SK-N-SH treated with all-trans-retinoic acid at 6 μM for 48 hours (cell line): ENCODE measurements at regions not wholly inside any gene's neighbourhood (a gene's known extent, or its start where the extent isn't known, plus 50 kb on each side); places are given as distances from the start of the nearest gene placed in this dataset.
"Not testable (repeated sequence)": the region's sequence is repeated elsewhere in the genome, so short reads cannot be mapped to it uniquely, and the experiment has no call there.

ENCODE experiments used
- ARNTL ChIP-seq: fragments of 450-650 bp; formaldehyde crosslinking; IDR thresholded peaks from 2 replicates; pipeline ENCODE4 v1.5.0; 2020; ENCODE audit warnings: low read depth, mild to moderate bottlenecking, moderate library complexity, borderline replicate concordance
- BACH2 ChIP-seq: fragments of 250-450 bp; sonication (Bioruptor Pico); IDR thresholded peaks from 2 replicates; pipeline ENCODE4 v1.9.0; 2021; ENCODE audit warnings: mild to moderate bottlenecking, borderline replicate concordance
- OSR1 ChIP-seq: fragments of 250-450 bp; sonication (Bioruptor Pico); IDR thresholded peaks from 2 replicates; pipeline ENCODE4 v1.8.0; 2022; ENCODE audit warnings: moderate library complexity, mild to moderate bottlenecking, inconsistent platforms
- RARB ChIP-seq: fragments of 250-450 bp; sonication (Bioruptor Pico); IDR thresholded peaks from 2 replicates; pipeline ENCODE4 v1.8.0; 2021; ENCODE audit warnings: mild to moderate bottlenecking, moderate library complexity
- ZFP3 ChIP-seq: fragments of 250-450 bp; sonication (Bioruptor Pico); IDR thresholded peaks from 2 replicates; pipeline ENCODE4 v1.5.0; 2020; ENCODE audit warnings: mild to moderate bottlenecking, moderate library complexity
- ZNF70 ChIP-seq: fragments of 450-650 bp; formaldehyde crosslinking; IDR thresholded peaks from 2 replicates; pipeline ENCODE4 v1.5.0; 2020; ENCODE audit warnings: mild to moderate bottlenecking, moderate library complexity
- TF ChIP-seq, protein P1 (sequence below): fragments of 250-450 bp; sonication (Bioruptor Pico); IDR thresholded peaks from 2 replicates; pipeline ENCODE4 v1.5.1; 2021; ENCODE audit warnings: mild to moderate bottlenecking, moderate library complexity
- TF ChIP-seq, protein P2 (sequence below): fragments of 250-450 bp; sonication (Bioruptor Pico); IDR thresholded peaks from 2 replicates; pipeline ENCODE4 v1.8.0; 2020; ENCODE audit warnings: mild to moderate bottlenecking, moderate library complexity, borderline replicate concordance

DNA sequence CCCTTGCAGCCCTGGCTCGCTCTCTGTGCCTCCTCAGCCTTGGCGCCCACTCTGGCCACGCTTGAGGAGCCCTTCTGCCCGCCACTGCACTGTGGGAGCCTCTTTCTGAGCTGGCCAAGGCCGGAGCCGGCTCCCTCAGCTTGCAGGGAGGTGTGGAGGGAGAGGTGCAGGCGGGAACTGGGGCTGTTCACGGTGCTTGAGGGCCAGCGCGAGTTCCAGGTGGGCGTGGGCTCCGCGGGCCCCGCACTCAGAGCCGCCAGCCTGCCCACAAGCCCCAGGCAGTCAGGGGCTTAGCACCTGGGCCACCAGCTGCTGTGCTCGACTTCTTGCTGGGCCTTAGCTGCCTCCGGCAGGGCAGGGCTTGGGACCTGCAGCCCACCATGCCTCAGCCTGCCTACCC is 861.5 kb upstream of the TPTE start:
- not testable (repeated sequence) for TF ChIP-seq ZNF70, OSR1, RARB, ARNTL, BACH2, ZFP3 (CRISPR knock-in tag)
- TF ChIP-seq, protein P1, sequence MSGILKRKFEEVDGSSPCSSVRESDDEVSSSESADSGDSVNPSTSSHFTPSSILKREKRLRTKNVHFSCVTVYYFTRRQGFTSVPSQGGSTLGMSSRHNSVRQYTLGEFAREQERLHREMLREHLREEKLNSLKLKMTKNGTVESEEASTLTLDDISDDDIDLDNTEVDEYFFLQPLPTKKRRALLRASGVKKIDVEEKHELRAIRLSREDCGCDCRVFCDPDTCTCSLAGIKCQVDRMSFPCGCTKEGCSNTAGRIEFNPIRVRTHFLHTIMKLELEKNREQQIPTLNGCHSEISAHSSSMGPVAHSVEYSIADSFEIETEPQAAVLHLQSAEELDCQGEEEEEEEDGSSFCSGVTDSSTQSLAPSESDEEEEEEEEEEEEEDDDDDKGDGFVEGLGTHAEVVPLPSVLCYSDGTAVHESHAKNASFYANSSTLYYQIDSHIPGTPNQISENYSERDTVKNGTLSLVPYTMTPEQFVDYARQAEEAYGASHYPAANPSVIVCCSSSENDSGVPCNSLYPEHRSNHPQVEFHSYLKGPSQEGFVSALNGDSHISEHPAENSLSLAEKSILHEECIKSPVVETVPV = not testable (repeated sequence)
- TF ChIP-seq, protein P2, sequence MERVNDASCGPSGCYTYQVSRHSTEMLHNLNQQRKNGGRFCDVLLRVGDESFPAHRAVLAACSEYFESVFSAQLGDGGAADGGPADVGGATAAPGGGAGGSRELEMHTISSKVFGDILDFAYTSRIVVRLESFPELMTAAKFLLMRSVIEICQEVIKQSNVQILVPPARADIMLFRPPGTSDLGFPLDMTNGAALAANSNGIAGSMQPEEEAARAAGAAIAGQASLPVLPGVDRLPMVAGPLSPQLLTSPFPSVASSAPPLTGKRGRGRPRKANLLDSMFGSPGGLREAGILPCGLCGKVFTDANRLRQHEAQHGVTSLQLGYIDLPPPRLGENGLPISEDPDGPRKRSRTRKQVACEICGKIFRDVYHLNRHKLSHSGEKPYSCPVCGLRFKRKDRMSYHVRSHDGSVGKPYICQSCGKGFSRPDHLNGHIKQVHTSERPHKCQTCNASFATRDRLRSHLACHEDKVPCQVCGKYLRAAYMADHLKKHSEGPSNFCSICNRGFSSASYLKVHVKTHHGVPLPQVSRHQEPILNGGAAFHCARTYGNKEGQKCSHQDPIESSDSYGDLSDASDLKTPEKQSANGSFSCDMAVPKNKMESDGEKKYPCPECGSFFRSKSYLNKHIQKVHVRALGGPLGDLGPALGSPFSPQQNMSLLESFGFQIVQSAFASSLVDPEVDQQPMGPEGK (CRISPR knock-in tag) = not testable (repeated sequence)
